ENCODE measurements at regions not wholly inside any gene's neighbourhood (a gene's known extent, or its start where the extent isn't known, plus 50 kb on each side); places are given as distances from the start of the nearest gene placed in this dataset.
A peak's percentile ranks its signal among the peaks of the same experiment; 100 is the strongest.

DNA sequence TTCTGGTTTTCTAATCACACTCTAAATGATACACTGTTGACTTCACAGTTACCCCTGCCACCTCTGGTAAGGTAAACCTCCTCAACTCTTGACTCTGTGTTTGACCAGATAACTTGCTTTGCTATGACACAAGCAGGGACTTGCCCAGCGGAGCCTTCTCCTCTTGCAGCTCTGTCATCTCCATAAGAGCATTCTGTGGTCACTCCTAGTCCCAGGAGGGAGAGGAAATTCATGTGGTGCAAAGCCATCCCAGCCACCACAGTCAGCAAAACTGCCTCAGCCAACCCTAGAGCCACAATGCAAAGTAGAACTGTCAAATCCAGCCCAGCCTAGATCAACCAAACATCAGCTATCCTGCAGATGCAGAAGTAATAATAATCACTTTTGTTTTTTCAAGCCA is 144.7 kb upstream of the GADL1 start:
- H3K9me3 ChIP-seq (ENCODE audit: control insufficient read depth, insufficient read depth, low read length), result peaks cover 10% of the 10 kb centered on the region
- no peak overlapping the region for H3K27ac ChIP-seq (ENCODE audit: low read depth, low read length)
- no peak for DNase-seq (ENCODE audit: low read depth, low spot score)
- TF ChIP-seq, protein P1, sequence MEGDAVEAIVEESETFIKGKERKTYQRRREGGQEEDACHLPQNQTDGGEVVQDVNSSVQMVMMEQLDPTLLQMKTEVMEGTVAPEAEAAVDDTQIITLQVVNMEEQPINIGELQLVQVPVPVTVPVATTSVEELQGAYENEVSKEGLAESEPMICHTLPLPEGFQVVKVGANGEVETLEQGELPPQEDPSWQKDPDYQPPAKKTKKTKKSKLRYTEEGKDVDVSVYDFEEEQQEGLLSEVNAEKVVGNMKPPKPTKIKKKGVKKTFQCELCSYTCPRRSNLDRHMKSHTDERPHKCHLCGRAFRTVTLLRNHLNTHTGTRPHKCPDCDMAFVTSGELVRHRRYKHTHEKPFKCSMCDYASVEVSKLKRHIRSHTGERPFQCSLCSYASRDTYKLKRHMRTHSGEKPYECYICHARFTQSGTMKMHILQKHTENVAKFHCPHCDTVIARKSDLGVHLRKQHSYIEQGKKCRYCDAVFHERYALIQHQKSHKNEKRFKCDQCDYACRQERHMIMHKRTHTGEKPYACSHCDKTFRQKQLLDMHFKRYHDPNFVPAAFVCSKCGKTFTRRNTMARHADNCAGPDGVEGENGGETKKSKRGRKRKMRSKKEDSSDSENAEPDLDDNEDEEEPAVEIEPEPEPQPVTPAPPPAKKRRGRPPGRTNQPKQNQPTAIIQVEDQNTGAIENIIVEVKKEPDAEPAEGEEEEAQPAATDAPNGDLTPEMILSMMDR (IDR thresholded peaks at IDR 0.05; ENCODE audit: low read depth, low read length), result no peak
- H3K27me3 ChIP-seq (ENCODE audit: control insufficient read depth, insufficient read depth, low read length), result no peaks in the 10 kb centered on the region
- CTCF ChIA-PET, result no interaction called here
- H3K4me3 ChIP-seq (ENCODE audit: low read depth, low read length), result no peak overlapping the region
- POLR2A ChIA-PET, result no interaction called here

DNA sequence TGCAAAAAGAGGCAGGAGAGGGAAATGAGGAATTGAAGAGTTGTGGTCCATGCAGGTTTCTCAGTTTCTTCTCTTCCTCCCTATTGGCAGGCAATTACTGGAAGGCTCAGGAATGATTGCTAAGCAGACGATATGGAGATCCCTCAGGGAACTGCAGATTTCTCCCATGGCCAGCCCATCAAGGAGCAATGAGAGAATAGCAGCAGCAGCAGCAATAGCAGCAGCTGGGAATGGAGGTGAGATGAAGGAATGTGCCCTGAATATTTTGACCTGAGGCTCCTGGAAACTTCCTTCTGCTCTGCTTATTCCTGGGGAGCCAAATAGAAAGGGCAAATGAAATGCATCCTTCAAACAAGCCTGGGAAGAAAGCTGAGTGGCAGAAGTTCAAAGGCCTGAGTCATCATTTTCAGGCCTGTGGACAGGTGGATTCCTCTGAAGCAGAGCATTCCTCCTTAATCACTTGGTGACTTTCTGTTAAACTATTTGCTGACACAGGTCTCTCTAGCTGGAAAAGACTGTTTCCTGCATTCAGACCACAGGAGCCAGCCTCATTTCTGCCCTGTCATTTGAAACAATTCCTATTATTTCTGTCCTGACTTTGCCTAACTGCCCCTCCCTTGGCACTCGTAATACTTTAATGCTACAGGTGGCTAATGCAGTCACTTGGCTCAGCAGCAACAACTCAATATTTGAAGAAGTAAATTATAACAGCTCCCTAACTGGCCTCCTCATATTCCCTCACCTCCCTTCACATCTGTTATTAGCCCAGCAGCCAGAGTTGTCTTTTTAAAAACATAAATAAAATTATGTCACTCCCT is 146.9 kb upstream of the GADL1 start:
- POLR2A ChIA-PET, result no interaction called here

GRCh38 chr3:31043184-31043819 is 148.8 kb upstream of the GADL1 start:
- no peak overlapping the region for H3K4me3 ChIP-seq (ENCODE audit: low read depth, low read length)
- POLR2A ChIA-PET, result interaction anchor here (0.7 kb wide), 1 partner anchor 1074 kb away, joined by 4 read pairs; no protein-coding TSS in a partner anchor
- DNase-seq (ENCODE audit: low read depth, low spot score), result no peak
- no peak overlapping the region for H3K27ac ChIP-seq (ENCODE audit: low read depth, low read length)
- TF ChIP-seq, protein P1 (IDR thresholded peaks at IDR 0.05; ENCODE audit: low read depth, low read length), result no peak
- H3K9me3 ChIP-seq (ENCODE audit: control insufficient read depth, insufficient read depth, low read length), result peaks cover 10% of the 10 kb centered on the region
- H3K27me3 ChIP-seq (ENCODE audit: control insufficient read depth, insufficient read depth, low read length), result no peaks in the 10 kb centered on the region
- CTCF ChIA-PET, result no interaction called here

More for the DNA sequence above, 146.9 kb upstream of the GADL1 start:
- Histone ChIP-seq H3K27me3 (ENCODE audit: control insufficient read depth, insufficient read depth, low read length) (no peaks in the 10 kb centered on the region), H3K27ac (ENCODE audit: low read depth, low read length) (no peak overlapping the region), H3K9me3 (ENCODE audit: control insufficient read depth, insufficient read depth, low read length) (peaks cover 10% of the 10 kb centered on the region), H3K4me3 (ENCODE audit: low read depth, low read length) (no peak overlapping the region)
- CTCF ChIA-PET, result no interaction called here
- DNase-seq (ENCODE audit: low read depth, low spot score), result peak; percentile 43
- TF ChIP-seq, protein P1 (IDR thresholded peaks at IDR 0.05; ENCODE audit: low read depth, low read length), result no peak

DNA sequence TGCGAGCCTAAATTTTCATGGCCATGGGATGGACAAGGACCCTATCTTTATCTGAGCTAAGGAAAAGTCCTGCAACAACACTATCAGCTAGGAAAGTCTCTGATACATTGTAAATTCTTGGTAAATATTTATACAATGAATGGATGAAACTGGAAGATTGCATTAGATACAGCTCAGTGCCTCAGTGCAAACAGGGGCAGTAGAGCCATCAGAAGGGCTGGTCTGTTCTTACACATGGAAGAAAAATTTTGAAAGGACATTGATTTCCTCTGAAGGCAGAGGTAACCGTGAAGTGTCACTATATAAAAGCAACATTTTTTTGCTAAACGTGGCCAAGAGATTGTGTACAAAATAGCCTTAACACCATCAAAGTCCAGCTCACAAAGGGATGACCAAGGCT is 153.2 kb upstream of the GADL1 start:
- DNase-seq (ENCODE audit: low read depth, low spot score), result no peak
- no peak overlapping the region for H3K4me3 ChIP-seq (ENCODE audit: low read depth, low read length)
- no peaks in the 10 kb centered on the region for H3K27me3 ChIP-seq (ENCODE audit: control insufficient read depth, insufficient read depth, low read length)
- H3K27ac ChIP-seq (ENCODE audit: low read depth, low read length), result no peak overlapping the region
- POLR2A ChIA-PET, result no interaction called here
- TF ChIP-seq, protein P1 (IDR thresholded peaks at IDR 0.05; ENCODE audit: low read depth, low read length), result no peak
- CTCF ChIA-PET, result no interaction called here
- H3K9me3 ChIP-seq (ENCODE audit: control insufficient read depth, insufficient read depth, low read length), result peaks cover 6% of the 10 kb centered on the region

- Histone ChIP-seq H3K27me3 (ENCODE audit: control insufficient read depth, insufficient read depth, low read length) (no peaks in the 10 kb centered on the region), H3K4me3 (ENCODE audit: low read depth, low read length) (no peak overlapping the region), H3K27ac (ENCODE audit: low read depth, low read length) (no peak overlapping the region), H3K9me3 (ENCODE audit: control insufficient read depth, insufficient read depth, low read length) (peaks cover 1% of the 10 kb centered on the region)
- no peak for DNase-seq (ENCODE audit: low read depth, low spot score)
- TF ChIP-seq, protein P1 (IDR thresholded peaks at IDR 0.05; ENCODE audit: low read depth, low read length), result no peak
- ChIA-PET CTCF (no interaction called here), POLR2A (no interaction called here)
Measured at GRCh38 chr3:31048143-31048542, 153.7 kb upstream of the GADL1 start.

Measured in AG04450 (cell line).